ENCODE measurements at regions not wholly inside any gene's neighbourhood (a gene's known extent, or its start where the extent isn't known, plus 50 kb on each side); places are given as distances from the start of the nearest gene placed in this dataset.
"Not testable (repeated sequence)": the region's sequence is repeated elsewhere in the genome, so short reads cannot be mapped to it uniquely, and the experiment has no call there.

DNA sequence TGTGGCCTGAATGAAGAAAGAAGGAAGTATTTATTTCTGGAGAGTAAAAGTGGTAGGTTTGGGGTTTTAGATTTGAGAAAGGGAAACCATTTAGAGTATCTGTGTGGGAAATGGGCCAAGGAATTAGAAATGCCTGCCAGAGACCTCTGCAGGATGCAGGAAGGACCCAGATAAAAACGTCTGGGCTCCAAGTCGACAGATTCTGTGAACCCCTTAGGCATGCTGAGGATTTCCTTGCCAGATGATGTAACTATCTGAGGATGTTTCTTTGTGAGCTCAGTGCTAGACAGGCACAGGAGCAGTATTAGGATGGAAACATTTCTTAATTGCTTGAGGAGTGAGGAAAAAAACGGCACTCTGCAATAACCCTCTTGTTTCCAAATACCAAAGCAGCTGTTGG, 251.8 kb upstream of the DMRT1 start:
- DNase-seq, result peak; percentile 60

- DNase-seq, result peak; percentile 3
Observed at GRCh38 chr9:591292-591691, 250.2 kb upstream of the DMRT1 start.

- DNase-seq, result no peak
Observed at GRCh38 chr9:592225-592624, 249.3 kb upstream of the DMRT1 start.

- no peak for DNase-seq
Observed at GRCh38 chr9:592733-593132, 248.8 kb upstream of the DMRT1 start.

DNA sequence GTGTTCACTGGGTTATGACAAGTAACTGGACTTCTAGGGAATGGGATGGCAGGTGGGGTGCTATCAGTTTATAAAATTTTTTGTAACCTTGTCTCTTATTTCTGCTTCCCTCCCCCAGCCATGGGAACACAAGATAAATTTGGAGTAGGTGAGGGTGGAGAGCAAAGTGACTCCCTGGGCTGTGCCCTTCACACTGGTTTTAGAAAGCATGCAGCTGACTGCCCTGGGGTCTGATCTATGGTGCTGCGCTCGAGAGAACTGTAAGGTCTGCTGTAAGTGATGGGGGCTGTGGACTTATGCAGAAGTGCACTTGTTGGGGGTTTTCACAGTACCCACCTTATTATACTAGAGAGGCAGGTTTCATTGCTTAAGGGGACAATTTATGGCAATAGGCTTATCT, 247.7 kb upstream of the DMRT1 start:
- no peak for DNase-seq

DNA sequence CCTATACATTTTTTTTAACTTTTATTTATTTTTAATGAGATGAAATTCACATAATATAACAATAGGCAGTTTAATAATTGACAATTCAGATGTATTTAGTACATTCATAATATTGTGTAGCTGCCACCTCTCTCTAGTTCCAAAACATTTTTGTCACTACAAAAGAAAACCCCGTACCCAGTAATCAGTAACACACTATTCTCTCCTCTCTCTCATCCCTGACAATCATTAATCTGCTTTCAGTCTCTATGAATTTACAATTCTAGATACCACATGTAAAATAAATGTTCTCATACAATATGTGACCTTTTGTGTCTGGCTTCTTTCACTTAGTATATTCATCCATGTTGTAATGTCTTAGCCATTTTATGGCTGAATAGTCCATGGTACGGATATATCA, 244.8 kb upstream of the DMRT1 start:
- DNase-seq, result no peak

GRCh38 chr9:600006-600405, 241.5 kb upstream of the DMRT1 start:
- no peak for DNase-seq

- DNase-seq, result no peak
Observed at GRCh38 chr9:602716-603115, 238.8 kb upstream of the DMRT1 start.

DNA sequence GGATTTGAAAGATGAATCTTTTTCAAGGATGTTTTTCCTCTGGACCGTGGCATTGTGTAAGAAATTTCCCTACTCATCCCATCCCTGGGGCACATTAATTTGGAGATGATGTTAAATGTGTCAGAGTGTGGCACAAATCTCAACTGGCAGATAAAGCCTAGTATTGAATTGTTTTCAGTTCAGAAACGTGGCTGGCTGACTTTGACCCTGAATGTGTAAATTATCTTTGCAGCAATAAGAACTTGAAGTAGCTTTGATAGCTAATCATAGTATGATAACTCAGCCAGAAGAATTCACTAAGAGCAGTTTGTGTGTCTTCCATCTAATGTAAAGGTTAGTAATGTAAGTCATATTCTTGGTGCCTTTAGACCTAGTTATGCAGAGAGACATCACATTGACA, 238.4 kb upstream of the DMRT1 start:
- DNase-seq, result no peak

DNA sequence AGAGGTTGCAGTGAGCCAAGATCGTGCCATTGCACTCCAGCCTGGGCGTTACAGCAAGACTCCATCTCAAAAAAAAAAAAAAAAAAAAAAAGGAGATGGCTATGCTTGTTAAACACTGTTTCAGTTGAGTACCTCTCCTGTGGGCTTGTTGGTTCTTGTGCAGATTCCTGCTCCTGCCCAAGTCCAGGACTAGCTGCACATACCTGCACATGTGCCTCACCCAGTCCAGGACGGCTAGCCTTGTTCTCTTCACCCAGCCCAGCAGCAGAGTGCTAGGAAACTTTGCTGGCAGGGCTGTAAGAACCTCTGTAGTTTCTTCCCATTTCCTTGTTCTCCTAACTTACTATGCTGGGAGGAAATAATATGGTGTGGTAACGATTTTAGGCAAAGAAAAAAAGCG, 234.1 kb upstream of the DMRT1 start:
- no peak for DNase-seq

DNA sequence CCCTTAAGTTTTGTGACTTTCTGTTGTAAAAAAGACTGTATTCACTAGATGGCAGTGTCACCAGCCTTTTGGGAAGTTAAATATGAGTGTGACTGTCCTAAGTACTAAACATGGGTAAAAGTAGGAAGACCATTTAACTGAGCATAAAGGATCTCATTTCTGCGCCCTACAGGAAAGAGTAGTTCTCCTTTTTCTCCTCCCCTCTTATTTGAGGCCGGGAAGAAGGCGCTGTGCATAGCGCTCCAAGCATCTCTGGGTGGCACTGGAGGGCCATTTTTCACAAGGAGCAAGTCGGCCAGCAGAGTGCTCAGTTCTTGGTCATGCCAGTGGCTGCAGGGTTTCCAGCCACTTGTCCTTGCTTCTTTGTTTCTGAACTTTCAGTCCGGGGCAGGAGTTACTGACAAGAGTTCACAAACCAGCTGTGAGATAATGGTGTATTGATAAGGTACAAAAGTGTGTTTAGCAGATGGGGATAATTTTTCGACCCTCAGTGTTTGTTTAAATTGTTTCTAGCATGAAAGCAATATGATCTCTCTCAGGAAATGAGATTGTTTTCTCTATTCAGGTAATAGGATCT, 227.6 kb upstream of the DMRT1 start:
- peak; percentile 81 for DNase-seq

DNA sequence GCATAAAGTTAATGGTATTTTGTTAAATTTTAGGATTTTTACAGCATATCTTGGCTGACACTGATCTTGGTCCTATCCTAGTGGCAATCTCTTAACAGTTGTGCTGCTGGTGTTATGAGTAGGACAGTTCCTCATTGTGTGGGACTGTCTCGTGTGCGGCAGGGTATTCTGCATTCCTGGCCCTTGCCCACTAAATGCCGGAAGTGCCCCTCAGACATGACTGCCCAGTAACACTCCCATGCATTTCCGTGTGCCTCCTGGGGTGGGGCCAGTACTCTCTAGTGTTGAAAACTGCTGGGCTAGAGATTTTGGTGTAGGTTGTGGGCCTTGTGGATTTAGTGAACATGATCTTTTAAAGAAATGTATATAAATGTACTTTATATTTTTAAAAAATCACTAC, 227.1 kb upstream of the DMRT1 start:
- no peak for DNase-seq

- no peak for DNase-seq
Observed at GRCh38 chr9:615756-616155, 225.7 kb upstream of the DMRT1 start.

- no peak for DNase-seq
Observed at GRCh38 chr9:616694-617093, 224.8 kb upstream of the DMRT1 start.

DNA sequence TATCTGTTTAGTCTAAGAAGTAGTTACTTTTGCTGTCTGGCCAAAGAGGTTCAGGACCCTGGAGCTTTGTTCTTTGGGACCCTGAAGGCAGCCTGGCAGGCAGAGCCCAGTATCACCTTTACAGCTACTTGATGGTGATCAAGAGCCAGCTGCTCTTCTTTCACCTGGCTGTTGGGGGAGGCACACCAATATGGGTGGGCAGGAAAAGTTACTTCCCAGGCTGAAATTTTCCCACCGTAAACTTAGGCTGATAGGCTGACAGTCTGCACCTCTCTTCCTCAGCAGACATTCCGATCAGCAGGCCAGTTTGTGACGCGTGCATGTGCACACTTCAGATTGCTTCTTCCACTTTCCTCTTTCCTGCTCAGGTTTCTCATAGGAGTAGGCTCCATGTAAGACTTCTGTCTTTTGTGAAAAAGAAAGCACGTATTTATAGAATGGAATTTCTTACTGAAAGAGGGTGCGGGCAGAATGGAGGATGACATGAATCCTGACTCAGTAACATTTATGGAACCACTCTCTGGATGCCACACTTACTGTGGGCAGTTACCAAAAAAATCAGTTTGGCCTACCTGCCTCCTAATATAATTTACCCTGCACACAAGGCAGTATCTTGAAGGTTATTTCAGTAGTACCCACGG, 223.9 kb upstream of the DMRT1 start:
- DNase-seq, result no peak

- DNase-seq, result no peak
Observed at GRCh38 chr9:618478-618877, 223.0 kb upstream of the DMRT1 start.

GRCh38 chr9:621201-621855, 220.2 kb upstream of the DMRT1 start:
- DNase-seq, result peak; percentile 43

DNA sequence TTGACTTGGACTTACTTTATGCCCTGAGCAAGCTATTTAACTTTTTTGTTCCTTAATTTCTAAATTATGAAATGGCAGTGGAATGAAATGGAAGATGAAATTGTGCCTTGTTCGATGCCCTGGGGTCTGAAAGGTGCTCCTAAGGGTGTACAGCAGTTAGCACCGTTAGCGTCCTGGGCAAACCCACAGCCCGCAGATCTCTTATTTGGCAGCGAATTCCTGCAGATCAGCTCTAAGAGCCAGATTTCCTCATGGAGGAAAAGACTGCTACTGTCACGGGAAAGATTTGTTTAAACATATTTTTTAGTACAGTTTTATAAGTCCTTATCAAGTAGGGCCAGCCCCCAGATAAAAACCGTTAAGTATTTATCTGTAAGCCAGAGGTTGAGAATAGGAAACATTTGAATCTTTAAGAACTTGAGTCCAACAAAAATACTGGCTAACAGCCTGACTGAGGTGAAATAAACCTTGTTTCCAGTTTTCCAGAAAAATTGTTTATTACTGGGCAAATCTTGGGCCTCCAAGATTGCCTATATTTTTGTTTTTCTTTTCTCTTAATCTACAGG, 216.5 kb upstream of the DMRT1 start:
- no peak for DNase-seq

- no peak for DNase-seq
Observed at GRCh38 chr9:625613-626012, 215.9 kb upstream of the DMRT1 start.

- not testable (repeated sequence) for DNase-seq
Observed at GRCh38 chr9:626114-626513, 215.4 kb upstream of the DMRT1 start.

GRCh38 chr9:626596-626995, 214.9 kb upstream of the DMRT1 start:
- DNase-seq, result no peak

DNA sequence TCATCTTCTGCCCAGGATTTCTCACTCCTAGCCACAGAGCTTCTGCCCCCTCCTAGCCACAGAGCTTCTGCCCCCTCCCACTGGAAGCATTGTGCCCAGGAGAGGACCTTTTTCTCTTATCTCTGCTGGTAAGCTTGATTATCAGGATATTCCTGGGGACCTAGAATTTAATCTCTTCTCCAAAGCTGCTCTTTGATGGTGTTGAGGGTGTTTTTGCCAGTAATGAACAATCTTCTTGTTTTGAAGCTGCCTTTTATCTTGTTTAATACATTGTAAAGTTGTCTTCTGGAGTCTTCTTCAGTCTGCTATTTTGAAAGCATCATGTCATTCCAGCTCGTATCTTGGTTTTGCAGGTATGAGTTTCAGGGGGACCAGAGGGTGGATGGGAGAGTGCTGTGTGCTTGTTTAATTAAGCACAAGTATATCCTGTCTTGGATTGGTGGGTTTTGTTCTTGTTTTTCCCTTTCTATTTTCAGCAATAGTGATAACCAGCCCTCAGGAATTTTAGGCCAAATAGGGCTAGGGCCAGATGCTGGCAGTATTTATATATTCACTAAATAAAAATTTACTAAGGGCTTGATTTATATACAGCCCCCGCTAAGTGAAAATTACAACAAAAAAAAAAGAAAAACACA, 214.0 kb upstream of the DMRT1 start:
- DNase-seq, result no peak

DNA sequence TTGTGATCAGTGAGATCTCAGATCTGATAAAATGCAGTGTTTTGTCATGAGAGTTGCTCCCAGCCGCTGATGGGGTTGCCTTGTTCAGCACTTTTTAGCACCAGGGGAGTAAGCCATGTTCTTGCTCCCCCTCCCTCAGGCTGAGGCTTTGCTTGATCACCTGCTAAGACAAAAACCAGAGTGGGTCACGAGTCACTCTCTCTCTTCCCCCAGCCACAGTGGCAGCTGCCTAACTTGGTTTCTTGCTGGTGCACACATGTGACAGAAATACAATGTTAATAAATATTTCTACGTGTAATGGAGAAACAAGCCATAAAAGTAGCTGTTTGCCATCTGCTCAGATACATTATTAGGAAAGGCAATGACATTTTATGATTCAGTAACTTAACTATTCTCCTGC, 212.4 kb upstream of the DMRT1 start:
- DNase-seq, result peak; percentile 47
